Kidney capillary endothelial cell (primary cell): ENCODE measurements at regions not wholly inside any gene's neighbourhood (a gene's known extent, or its start where the extent isn't known, plus 50 kb on each side); places are given as distances from the start of the nearest gene placed in this dataset.
"Not testable (repeated sequence)": the region's sequence is repeated elsewhere in the genome, so short reads cannot be mapped to it uniquely, and the experiment has no call there.

ENCODE experiments used
- DNase-seq: peaks from one replicate; pipeline ENCODE4 v3.0.0-alpha.2; 2018; ENCODE audit warnings: low spot score

DNA sequence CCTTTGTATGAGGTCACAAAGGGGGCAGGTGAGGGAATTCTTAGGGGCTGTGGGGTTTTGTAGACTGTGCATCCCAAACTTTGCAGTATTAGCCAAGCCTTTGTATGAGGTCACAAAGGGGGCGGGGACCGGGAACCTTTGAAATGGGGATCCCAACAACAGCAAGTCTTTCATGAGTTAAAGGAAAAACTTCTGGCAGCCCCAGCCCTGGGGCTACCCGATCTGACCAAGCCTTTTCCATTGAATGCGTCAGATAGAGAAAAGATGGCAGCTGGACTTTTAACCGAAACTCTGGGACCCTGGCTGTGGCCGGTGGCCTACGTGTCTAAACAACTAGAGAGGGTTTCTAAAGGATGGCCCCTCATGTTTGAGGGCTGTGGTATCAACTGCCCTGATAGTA, 79.0 kb upstream of the RUBCNL start:
- DNase-seq: not testable (repeated sequence)

DNA sequence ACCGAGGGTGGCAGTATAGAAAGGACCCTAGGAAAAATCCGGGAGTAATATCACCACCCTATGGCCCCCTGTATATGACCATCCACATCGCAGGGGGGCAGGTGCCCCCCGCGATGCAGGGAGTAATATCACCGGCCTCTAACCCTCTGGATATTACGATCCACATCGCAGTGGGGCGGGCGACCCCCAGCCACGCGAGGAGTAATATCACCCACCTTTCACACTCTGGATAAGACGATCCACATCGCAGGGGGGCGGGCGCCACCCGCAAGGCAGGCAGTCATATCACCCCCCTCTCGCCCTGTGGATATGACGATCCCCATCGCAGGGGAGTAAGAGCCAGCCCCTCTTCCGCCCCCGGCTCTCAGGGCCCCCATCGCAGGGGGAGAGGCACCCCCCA, 76.7 kb upstream of the RUBCNL start:
- no peak for DNase-seq

DNA sequence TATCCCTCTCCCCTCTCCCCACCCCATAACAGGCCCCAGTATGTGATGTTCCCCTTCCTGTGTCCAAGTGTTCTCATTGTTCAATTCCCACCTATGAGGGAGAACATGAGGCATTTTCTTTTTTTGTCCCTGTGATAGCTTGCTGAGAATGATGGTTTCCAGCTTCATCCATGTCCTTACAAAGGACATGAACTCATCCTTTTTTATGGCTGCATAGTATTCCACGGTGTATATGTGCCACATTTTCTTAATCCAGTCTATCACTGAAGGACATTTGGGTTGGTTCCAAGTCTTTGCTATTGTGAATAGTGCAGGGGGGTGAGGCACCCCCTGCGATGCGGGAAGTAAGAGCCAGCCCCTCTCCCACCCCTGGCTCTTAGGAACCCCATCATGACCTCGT, 73.2 kb upstream of the RUBCNL start:
- DNase-seq: not testable (repeated sequence)

DNA sequence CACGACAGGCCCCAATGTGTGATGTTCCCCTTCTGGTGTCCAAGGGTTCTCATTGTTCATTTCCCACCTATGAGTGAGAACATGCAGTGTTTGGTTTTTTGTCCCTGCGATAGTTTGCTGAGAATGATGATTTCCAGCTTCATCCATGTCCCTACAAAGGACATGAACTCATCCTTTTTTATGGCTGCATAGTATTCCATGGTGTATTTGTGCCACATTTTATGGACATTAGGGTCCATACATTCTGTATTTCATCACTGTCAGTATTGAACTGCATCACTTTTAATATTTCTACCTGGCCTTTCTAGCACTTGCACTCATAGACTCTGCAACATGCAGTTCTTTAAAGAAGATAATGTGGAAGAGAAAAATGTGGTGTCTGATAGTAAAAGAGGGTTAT, 70.2 kb upstream of the RUBCNL start:
- DNase-seq: not testable (repeated sequence)

DNA sequence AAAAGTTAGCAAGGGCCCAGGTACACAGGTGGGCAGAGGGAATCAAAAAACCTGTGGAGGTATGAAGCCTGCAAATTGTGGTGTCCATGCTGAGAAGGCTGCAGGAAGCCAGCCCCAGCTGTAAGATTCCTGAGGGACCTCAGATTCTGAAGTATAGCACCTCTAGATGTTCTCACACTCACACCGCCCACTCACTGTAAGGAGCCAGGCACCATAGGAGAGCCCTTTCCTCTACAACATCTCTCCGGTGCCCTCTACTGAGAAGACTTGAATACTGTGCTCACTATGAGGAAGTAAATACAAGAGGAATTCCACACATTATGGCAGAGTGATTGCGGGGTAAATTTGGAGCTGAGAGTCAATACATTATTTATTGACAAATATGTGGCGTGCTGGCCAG, 68.9 kb upstream of the RUBCNL start:
- DNase-seq: not testable (repeated sequence)

DNA sequence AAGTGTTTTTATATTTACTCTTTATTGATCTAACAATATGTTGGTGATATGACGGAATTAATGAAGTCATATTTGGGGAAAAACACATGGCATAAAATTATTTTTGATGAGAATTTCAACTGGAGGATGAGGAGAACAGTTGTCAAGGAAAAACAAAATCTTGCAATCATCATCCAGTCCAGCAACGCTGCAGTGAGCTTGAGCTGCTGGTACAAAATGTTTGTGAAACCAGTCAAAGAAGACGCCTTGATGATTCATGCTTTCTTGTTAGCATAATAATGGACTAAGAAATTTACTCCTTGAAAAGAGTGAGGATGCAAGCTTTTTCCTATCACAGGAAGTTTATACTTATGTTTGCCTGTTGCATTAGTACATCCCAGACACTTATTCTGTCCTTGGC, 64.1 kb upstream of the RUBCNL start:
- DNase-seq: not testable (repeated sequence)

DNA sequence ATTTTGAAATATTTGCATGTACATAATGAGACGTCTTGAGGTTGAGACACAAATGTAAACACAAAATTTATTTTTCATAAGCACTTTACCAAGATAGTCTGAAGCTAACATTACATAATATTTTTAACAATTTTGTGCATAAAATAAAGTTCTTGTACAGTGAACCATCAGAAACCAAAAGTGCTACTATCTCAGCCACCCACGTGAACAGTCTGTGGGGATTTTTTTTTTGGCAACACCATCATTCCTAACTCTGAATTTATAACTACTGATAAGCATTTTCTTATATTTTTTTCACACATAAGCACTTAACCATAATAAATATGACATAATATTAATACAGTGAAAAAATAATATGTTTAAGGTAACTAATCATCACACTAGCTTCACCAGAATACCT, 62.9 kb upstream of the RUBCNL start:
- not testable (repeated sequence) for DNase-seq

DNA sequence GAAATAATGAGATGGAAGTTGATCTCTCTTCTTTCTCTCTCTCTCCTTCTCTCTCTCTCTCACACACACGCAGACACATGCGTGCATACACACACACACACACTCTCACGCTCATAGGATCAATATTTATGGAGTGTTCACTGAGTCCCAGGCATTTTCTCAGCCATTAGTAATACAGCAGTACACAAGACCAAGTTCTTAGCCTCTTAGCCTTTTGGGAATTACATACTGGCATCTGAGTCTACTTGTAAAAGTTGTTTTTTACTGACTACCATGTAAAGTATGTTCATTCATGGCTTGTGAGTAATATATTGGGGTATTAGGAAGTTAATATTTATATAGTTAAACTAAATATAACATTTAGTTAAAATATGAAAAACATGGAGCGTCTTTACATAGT, 61.1 kb upstream of the RUBCNL start:
- DNase-seq: not testable (repeated sequence)

DNA sequence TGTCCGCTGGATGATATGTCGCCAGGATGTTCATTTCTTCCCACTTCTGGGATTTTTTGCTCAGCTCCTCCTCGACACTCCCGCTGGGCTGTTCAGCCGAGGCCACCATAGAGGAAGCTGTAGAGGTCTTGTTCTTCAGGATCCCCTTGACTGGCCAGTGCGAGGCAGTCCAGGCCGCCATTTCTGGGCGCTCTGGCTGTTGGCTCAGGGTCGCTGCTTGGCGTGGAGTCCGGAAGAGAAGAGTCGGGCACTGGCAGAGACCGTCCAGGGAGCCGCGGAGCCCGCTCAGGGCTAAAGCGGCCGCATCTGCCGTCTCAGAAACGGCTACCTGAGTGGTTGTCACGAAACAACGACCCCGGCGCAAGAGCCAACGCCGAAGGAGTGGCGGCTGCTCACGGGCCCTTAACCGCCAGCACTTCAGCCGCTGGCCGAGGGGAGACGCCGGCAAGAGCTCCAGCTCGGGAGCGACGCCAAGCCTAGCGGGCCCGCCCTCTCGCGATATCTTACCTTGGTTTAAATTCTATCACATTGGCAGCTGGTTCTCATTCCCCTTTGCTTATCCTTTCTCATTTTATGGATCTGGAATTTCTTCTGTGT, 50.9 kb upstream of the RUBCNL start:
- not testable (repeated sequence) for DNase-seq
